Fibroblast of skin of abdomen (primary cell): ENCODE measurements at regions not wholly inside any gene's neighbourhood (a gene's known extent, or its start where the extent isn't known, plus 50 kb on each side); places are given as distances from the start of the nearest gene placed in this dataset.
A peak's percentile ranks its signal among the peaks of the same experiment; 100 is the strongest.

Experiments used
- DNase-seq: peaks from one replicate; pipeline ENCODE4 v3.0.0-alpha.2; 2013

DNA sequence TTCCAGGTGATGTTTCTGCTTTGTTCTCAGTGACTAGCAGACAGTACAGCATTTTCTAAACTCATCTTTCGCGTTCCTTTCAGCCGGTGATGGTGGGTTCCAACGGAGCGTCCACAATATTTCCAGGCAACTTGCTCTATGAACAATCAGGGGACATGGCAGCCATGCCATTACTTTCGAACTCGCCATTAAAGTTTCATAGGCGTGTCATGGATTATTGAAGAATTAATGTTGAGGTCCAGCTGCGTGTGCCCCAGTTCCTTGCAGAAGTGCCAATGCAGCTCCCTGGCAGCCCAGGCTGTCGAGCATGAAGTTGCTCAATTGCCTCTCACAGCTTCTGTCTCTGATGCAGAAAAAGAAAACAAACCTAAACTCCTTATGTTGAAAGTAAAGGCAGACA lies 262.2 kb downstream of the IRX2 start:
- DNase-seq = no peak

DNA sequence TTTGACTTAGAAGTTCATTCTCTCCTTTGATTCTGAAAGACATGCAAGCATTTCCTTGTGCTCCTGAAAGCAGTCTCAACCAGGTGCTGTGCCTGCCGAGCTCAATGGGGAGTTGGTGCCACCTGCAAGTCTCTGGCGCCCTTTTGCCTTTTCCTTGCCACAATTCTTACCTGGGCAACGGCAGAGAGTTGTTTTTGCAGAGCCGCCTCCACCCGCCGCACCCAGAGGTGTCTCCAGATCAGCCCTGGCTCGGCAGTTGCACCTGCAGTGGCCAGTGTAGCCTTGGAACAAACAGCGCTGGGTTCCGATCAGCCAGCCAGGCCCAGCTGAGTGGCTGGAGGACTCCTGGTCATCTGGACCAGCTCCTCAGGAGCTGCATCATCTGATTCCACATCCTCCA lies 262.9 kb downstream of the IRX2 start:
- no peak for DNase-seq

- DNase-seq = no peak
Measured at GRCh38 chr5:2487152-2487763, 264.2 kb downstream of the IRX2 start.

DNA sequence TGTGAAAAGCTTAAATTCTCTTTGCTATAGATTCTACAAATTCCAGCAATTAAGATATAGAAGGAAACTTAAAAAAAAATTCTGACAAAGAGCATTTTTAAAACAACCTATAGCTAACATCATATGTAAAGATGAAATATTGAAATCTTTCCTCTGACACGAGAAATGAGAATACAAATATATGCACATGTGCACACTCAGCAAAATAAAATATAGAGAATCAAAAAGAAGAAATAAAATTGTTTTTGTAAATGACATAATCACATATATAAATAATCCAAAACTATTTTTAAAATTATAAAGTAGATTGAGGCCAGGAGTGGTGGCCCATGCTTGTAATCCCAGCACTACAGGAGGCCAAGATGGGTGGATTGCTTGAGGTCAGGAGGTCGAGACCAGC lies 265.1 kb downstream of the IRX2 start:
- DNase-seq = no peak

GRCh38 chr5:2482778-2483177 lies 268.7 kb downstream of the IRX2 start:
- no peak for DNase-seq

- DNase-seq = no peak
Measured at GRCh38 chr5:2480871-2481270, 270.6 kb downstream of the IRX2 start.

DNA sequence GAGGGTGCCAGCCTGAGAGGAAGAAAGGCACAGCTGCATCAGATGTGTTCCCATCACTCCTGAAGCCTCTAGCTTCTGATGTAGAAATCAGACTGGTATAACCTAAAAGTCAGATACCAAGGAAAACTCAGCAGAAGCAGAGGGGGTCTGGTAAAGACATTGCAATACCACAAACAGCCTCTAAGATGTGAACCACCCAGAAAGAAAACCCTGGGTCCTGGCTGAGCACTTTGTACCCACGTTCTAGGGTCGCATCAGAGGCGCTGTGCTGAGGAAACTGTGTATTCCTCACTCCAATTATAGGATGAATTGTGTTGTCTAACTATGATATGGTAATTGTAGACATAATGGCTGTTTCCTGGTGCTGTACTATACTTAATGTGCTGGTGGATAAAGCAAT lies 275.6 kb downstream of the IRX2 start:
- DNase-seq = no peak

DNA sequence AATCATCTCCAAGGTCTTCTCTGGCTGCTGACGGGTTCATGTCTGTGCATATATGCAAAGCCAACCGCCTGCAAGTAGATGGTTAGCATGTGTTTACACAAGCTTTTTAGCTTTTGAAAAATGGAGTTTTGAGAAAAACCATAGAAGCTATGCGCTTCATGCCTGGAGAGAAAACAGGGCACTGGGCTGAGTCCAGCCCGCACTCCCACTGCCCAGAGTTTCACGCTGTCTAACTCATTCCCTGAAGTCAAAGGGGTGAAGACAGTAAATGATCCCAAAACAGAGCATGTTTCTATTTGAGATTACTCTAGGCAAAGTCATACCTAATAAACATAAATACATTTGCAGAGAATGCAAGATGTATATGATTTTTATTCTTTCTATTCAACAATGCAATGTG lies 278.8 kb downstream of the IRX2 start:
- no peak for DNase-seq

DNA sequence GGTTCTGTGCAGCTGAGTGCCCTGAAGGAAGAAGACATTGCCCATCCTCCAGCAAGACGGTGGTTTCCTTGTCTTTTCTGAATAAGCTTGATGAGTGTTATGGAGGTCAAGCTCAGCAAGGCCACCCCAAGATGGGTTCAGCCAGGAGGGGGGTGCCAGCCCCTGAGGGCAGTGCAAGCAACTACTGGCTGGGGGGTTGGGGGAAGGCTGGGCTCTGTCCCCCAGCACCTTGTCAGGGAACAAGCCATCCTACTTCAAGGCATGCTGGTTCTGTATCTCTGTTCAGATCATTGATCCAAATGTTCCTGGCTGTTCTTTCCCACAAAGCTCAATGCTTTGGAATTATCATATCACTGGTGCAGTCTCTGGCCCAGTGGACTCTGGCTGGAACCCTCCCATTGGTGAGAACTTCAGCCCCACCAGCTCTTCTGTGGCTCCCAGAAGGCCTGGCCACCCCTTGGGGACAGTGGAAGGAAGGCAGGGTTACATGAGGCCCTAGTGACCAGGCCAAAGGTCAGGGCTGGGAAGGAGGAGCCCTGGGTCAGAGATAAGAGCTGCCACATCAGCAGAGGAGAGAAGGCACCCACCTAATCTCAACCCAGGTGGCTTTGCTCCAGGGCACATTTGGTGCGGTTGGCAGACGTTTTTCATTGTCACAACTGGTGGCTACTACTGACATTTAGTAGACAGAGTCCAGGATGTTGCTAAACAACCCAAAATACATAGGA lies 280.2 kb downstream of the IRX2 start:
- DNase-seq = no peak

DNA sequence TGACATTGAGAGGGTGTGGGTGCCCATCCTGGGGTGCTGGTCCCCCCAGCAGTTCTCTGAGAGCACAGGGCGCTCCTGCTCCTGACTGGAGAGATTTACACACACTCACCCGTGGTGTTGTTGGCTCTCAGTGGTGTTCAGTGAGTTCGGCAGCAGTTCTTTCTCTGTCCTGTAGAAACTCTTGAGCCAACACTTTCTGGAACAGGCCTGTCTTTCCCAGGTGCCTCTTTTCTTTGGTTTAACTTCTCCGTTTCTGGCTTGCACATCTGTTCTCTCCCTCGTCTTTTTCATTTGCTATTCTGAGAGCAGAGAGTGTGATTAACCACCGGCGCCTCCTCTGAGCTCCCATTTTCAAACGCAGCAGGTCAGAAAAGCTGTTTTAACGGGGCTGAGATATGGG lies 284.5 kb downstream of the IRX2 start:
- no peak for DNase-seq

- no peak for DNase-seq
Measured at GRCh38 chr5:2465383-2465782, 286.1 kb downstream of the IRX2 start.

- DNase-seq = no peak
Measured at GRCh38 chr5:2464141-2464540, 287.3 kb downstream of the IRX2 start.

- no peak for DNase-seq
Measured at GRCh38 chr5:2461701-2462691, 289.5 kb downstream of the IRX2 start.

DNA sequence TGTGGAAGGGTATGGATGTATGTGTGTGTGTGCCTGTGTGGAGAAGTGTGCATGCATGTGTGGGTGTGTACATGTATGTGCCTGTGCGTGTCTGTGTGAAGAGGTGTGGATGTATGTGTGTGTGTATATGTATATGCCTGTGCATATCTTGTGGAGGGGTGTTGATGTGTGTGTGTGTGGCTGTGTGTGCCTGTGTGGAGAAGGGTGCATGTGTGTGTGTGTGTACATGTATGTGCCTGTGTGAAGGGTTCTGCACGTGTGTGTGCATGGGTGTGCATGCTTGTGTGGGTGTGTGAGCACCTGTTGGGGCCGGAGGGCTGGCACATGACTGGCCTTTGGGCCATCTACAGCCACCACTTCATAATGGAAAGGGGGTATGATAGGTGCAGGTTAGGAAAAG lies 291.4 kb downstream of the IRX2 start:
- no peak for DNase-seq

GRCh38 chr5:2459251-2459650 lies 292.2 kb downstream of the IRX2 start:
- peak; percentile 56 for DNase-seq

GRCh38 chr5:2455878-2456277 lies 295.6 kb downstream of the IRX2 start:
- no peak for DNase-seq

GRCh38 chr5:2454876-2455275 lies 296.6 kb downstream of the IRX2 start:
- no peak for DNase-seq

GRCh38 chr5:2453781-2454180 lies 297.7 kb downstream of the IRX2 start:
- DNase-seq = no peak

DNA sequence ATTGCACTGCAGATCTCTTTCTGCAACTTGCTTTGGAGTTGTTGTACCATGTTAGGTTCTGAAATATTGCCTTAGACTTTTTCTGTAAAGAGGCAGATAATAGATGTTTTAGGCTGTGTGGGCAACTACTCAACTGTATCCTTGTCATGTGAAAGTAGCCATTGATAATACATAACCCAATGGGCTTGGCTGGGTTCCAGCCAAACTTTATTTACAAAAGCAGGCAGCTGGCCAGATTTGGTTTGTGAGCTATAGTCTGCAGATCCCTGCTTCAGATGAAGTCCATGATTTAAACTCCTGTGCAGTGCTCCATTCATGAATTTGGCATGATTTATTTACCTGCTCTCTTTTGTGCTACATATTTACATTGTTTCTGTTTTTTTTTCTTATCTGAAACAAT lies 300.4 kb downstream of the IRX2 start:
- no peak for DNase-seq

DNA sequence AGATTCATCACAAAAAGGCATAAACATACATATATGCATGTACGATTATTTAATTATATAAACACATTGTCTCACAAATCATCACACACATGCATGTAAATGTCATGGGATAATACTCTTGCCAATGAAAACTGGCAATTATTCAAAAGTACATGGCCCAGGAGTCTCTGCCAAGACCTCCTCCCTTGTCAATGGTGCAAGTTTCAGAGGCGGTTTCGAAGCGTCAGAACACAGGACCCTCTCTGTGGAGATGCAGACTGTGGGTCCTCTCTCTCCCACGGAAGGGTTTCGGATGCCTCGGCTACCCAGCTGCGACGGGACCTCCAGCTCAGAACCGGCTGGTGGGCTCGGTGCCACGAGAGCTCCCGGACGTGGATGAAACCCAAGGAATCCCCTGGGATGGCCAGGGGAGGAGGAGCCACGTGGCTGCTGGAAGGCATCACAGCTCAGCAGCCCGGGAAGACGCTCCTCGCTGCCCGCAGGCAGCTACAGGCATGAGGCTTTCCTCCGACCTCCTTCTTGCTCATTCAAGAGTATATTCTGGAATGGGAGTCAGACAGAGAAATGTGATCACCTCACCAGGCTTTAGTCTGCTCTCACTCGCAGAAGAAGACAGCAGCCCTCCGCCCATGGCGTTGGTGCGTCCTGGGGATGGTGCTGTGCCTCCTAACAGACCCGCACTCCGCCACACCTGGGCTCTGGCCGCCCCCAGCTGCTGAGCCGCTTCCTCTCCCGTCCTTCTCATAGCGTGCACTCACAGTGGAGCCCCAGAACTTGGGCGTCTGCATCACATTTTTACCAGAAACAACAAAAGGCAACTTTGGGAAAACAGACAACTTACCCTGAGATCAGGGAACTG lies 308.8 kb downstream of the IRX2 start:
- no peak for DNase-seq

GRCh38 chr5:2441495-2442180 lies 309.8 kb downstream of the IRX2 start:
- no peak for DNase-seq

- no peak for DNase-seq
Measured at GRCh38 chr5:2439608-2440007, 311.9 kb downstream of the IRX2 start.
